GM19351 (cell line): ENCODE measurements at regions not wholly inside any gene's neighbourhood (a gene's known extent, or its start where the extent isn't known, plus 50 kb on each side); places are given as distances from the start of the nearest gene placed in this dataset.
"Not testable (repeated sequence)": the region's sequence is repeated elsewhere in the genome, so short reads cannot be mapped to it uniquely, and the experiment has no call there.

Experiments
- ATAC-seq: cut with Tn5 transposase; IDR thresholded peaks from one replicate; pipeline ENCODE4 v1.9.1; 2021; ENCODE audit warnings: mild to moderate bottlenecking, moderate library complexity; ENCODE audit not compliant: unreplicated experiment

DNA sequence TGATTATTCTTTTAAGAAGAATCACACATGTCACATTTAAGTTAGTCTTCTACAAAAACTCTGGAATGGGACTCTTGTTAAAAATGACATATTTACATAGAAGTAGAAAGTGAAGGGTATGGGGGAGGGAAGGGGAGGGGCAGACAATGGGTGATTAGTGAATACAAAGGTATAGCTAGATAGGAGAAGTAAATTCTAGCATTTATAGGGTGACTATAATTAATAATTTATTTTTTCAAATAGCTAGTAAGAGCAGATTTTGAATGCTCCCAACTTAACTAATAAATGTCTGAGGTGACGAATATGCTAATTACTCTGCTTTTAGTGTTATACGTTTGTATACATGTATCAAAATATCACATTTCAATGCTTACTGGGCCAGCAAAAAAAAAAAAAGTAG, 59.4 kb downstream of the BLTP3B start:
- ATAC-seq, result no peak

- not testable (repeated sequence) for ATAC-seq
These were observed 63.9 kb downstream of the BLTP3B start for GRCh38 chr12:100078777-100079176.

DNA sequence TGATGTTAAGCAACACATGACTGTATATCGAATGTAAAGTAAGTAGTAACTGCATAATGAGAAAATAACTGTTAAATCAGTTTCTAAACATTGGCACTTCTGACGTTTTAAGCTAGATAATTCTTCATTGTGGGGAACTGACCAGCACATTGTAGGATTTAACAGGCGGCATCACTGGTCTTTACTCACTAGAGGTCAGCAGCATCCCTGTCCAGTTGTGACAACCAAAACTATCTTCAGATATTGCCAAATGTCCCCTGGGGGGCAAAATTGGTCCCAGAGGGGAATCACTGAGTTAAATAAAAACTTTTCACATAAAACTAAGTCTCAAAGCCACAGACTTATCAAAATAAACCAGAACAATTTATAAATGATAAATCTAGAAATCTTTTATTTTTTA, 65.3 kb downstream of the BLTP3B start:
- no peak for ATAC-seq

DNA sequence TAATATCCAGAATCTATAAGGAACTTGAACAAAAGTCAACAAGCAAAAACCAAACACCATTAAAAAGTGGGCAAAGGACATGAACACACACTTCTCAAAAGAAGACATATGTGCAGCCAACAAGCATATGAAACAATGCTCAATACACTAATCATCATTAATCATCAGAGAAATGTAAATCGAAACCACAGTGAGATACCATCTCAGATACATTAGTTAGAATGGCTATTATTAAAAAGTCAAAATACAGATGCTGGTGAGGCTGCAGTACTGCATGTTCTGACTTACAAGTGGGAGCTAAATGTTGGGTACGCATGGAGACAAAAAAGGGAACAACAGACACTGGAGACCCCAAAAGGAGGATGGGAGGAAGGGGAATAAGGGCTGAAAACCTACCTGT, 67.1 kb downstream of the BLTP3B start:
- no peak for ATAC-seq

DNA sequence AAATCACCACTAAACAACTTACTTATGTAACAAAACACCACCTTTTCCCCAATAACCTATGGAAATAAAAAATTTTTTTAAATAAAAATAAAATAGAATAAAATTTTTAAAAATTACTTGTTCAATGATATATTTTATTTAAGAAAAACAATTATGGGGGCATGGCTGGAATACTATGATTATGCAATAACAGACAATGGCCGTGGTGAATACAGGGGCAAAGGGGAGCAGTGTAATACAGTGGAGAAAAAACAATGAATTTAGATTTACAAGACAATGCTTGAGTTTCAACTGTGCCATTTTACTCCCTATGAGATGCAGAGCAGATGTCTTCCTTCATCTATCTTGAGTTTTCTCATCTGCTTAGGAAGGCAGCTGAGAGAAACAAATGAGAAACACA, 72.9 kb downstream of the BLTP3B start:
- ATAC-seq, result no peak

- ATAC-seq, result no peak
These were observed 74.4 kb downstream of the BLTP3B start for GRCh38 chr12:100068305-100068704.

DNA sequence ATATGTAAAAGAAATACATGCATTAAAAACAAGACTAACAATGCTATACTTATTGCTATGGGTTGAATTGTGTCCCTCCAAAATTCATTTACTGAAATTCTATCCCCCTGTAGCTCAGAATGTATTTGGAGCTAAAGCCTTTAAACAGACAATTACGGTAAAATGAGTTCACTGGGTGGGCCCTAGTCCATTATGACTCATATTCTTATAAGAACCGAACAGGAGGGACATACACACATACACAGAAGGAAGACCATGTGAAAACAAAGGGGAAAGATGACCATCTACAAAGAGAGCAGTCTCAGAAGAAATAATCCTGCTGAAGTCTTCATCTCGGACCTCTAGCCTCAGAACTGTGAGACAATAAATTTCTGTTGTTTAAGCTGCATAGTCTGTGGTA, 77.1 kb upstream of the ANKS1B start:
- no peak for ATAC-seq

- peak; percentile 64 for ATAC-seq
These were observed 73.8 kb upstream of the ANKS1B start for GRCh38 chr12:100058482-100059029.

- not testable (repeated sequence) for ATAC-seq
These were observed 61.5 kb upstream of the ANKS1B start for GRCh38 chr12:100046202-100046601.

GRCh38 chr12:100044266-100044665, 59.5 kb upstream of the ANKS1B start:
- no peak for ATAC-seq

DNA sequence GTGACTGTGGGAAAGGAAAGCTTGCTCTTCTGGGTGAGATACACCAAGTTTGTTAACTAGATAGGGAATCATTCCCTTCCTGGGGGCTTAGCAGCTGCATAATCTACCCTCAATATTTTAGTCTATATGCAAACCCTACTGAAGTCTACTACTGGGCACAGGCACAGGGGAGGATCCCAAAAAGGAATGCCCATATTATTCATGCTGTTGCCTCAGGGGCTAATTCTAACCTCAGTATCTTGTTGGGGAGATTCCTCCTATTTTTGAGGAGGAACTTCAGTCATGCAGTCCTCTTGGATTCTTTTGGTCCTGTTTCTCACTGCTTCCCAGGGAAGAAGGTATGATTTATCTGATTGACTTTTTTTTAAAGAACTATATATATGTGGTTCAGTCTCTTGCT, 58.9 kb upstream of the ANKS1B start:
- no peak for ATAC-seq
